SK-N-DZ (cell line): ENCODE measurements at regions not wholly inside any gene's neighbourhood (a gene's known extent, or its start where the extent isn't known, plus 50 kb on each side); places are given as distances from the start of the nearest gene placed in this dataset.
"Not testable (repeated sequence)": the region's sequence is repeated elsewhere in the genome, so short reads cannot be mapped to it uniquely, and the experiment has no call there.

ENCODE experiments used
- DNase-seq: peaks from one replicate; pipeline ENCODE4 v3.0.0-alpha.2; 2015; ENCODE audit warnings: low spot score

- peak; percentile 87 for DNase-seq
Measured at GRCh38 chr12:131593406-131593805, 117.5 kb upstream of the SFSWAP start.

GRCh38 chr12:131596115-131596514, 114.8 kb upstream of the SFSWAP start:
- no peak for DNase-seq

GRCh38 chr12:131597333-131597732, 113.6 kb upstream of the SFSWAP start:
- DNase-seq = no peak

- DNase-seq = no peak
Measured at GRCh38 chr12:131598717-131599116, 112.2 kb upstream of the SFSWAP start.

- no peak for DNase-seq
Measured at GRCh38 chr12:131599190-131600159, 111.4 kb upstream of the SFSWAP start.

GRCh38 chr12:131600160-131600532, 110.7 kb upstream of the SFSWAP start:
- DNase-seq = no peak

- DNase-seq = not testable (repeated sequence)
Measured at GRCh38 chr12:131601499-131601898, 109.4 kb upstream of the SFSWAP start.

GRCh38 chr12:131603106-131603938, 107.6 kb upstream of the SFSWAP start:
- DNase-seq = peak; percentile 71

GRCh38 chr12:131603939-131604795, 106.7 kb upstream of the SFSWAP start:
- peak; percentile 63 for DNase-seq

GRCh38 chr12:131604859-131605258, 106.0 kb upstream of the SFSWAP start:
- no peak for DNase-seq

- no peak for DNase-seq
Measured at GRCh38 chr12:131605304-131605829, 105.5 kb upstream of the SFSWAP start.

GRCh38 chr12:131606218-131606901, 104.5 kb upstream of the SFSWAP start:
- no peak for DNase-seq

GRCh38 chr12:131607658-131608447, 103.0 kb upstream of the SFSWAP start:
- no peak for DNase-seq

GRCh38 chr12:131608740-131609690, 101.9 kb upstream of the SFSWAP start:
- peak; percentile 75 for DNase-seq

- no peak for DNase-seq
Measured at GRCh38 chr12:131609762-131610161, 101.1 kb upstream of the SFSWAP start.

GRCh38 chr12:131610181-131610580, 100.7 kb upstream of the SFSWAP start:
- DNase-seq = no peak

- DNase-seq = no peak
Measured at GRCh38 chr12:131610891-131611290, 100.0 kb upstream of the SFSWAP start.

GRCh38 chr12:131611416-131612091, 99.3 kb upstream of the SFSWAP start:
- no peak for DNase-seq
